WTC11 (cell line): ENCODE measurements at regions not wholly inside any gene's neighbourhood (a gene's known extent, or its start where the extent isn't known, plus 50 kb on each side); places are given as distances from the start of the nearest gene placed in this dataset.

Experiments
- ATAC-seq: fragments of 200-7000 bp; cut with Tn5 transposase; 2 replicates; pipeline ENCODE4 v1.10.0; 2021; ENCODE audit warnings: mild to moderate bottlenecking, moderate library complexity
- CTCF ChIA-PET: fragments of 300-600 bp; sonication (Branson Sonifier 250); formaldehyde crosslinking; loops from one replicate; lab custom pipeline; 2021; ENCODE audit warnings: antibody characterized with exemption; lab: Charles Lee
- POLR2A ChIA-PET: fragments of 350-600 bp; sonication (Branson Sonifier 250); formaldehyde crosslinking; loops from one replicate; lab custom pipeline; 2021; ENCODE audit warnings: antibody characterized with exemption; lab: Charles Lee
- DNase-seq: peaks from one replicate; pipeline ENCODE4 v3.0.0; 2021; ENCODE audit warnings: low spot score
- H3K27ac Mint-ChIP-seq: 2 replicates; pipeline ENCODE4 v1.8.0; 2021; ENCODE audit warnings: mixed read lengths
- H3K27me3 Mint-ChIP-seq: 2 replicates; pipeline ENCODE4 v1.8.0; 2021; ENCODE audit warnings: low read depth, mild to moderate bottlenecking, moderate library complexity, mixed read lengths
- H3K36me3 Mint-ChIP-seq: 2 replicates; pipeline ENCODE4 v1.8.0; 2021; ENCODE audit warnings: mixed read lengths
- H3K4me1 Mint-ChIP-seq: 2 replicates; pipeline ENCODE4 v1.8.0; 2022; ENCODE audit warnings: mixed read lengths
- H3K4me3 Mint-ChIP-seq: 2 replicates; pipeline ENCODE4 v1.8.0; 2021; ENCODE audit warnings: mild to moderate bottlenecking, moderate library complexity, mixed read lengths
- H3K9me3 Mint-ChIP-seq: 2 replicates; pipeline ENCODE4 v1.8.0; 2021; ENCODE audit warnings: mixed read lengths
- ATF1 ChIP-seq: sonication (generic); formaldehyde crosslinking; IDR thresholded peaks from 2 replicates; pipeline ENCODE4 v1.8.1; 2023; ENCODE audit warnings: mild to moderate bottlenecking, moderate library complexity, missing genetic modification reagents
- CREB1 ChIP-seq: sonication (generic); formaldehyde crosslinking; IDR thresholded peaks from 2 replicates; pipeline ENCODE4 v1.8.0; 2023; ENCODE audit warnings: mild to moderate bottlenecking, missing genetic modification reagents
- ERG ChIP-seq: fragments of 250-450 bp; sonication (Bioruptor Pico); IDR thresholded peaks from 2 replicates; pipeline ENCODE4 v1.8.0; 2021; ENCODE audit warnings: mild to moderate bottlenecking
- ETV6 ChIP-seq: sonication (generic); formaldehyde crosslinking; IDR thresholded peaks from 2 replicates; pipeline ENCODE4 v1.8.1; 2022; ENCODE audit warnings: mild to moderate bottlenecking, missing genetic modification reagents
- FOXJ3 ChIP-seq: sonication (generic); formaldehyde crosslinking; IDR thresholded peaks from 2 replicates; pipeline ENCODE4 v1.9.0; 2021; ENCODE audit warnings: missing genetic modification reagents, mild to moderate bottlenecking, borderline replicate concordance
- HMGA2 ChIP-seq: fragments of 250-450 bp; sonication (Bioruptor Pico); IDR thresholded peaks from 2 replicates; pipeline ENCODE4 v1.4.0; 2021; ENCODE audit warnings: mild to moderate bottlenecking, moderate library complexity
- KAT7 ChIP-seq: sonication (generic); formaldehyde crosslinking; IDR thresholded peaks from 2 replicates; pipeline ENCODE4 v1.8.1; 2023; ENCODE audit warnings: missing genetic modification reagents, mild to moderate bottlenecking, borderline replicate concordance
- MLX ChIP-seq: sonication (generic); formaldehyde crosslinking; IDR thresholded peaks from 2 replicates; pipeline ENCODE4 v1.8.1; 2023; ENCODE audit warnings: mild to moderate bottlenecking, missing genetic modification reagents, moderate library complexity
- NFE2L1 ChIP-seq: sonication (generic); formaldehyde crosslinking; IDR thresholded peaks from 2 replicates; pipeline ENCODE4 v1.8.1; 2023; ENCODE audit warnings: missing genetic modification reagents
- NFYB ChIP-seq: sonication (generic); formaldehyde crosslinking; conservative IDR thresholded peaks from 2 replicates; pipeline ENCODE4 v1.8.0; 2022; ENCODE audit warnings: low read depth, missing genetic modification reagents
- TEAD1 ChIP-seq: sonication (generic); formaldehyde crosslinking; IDR thresholded peaks from 2 replicates; pipeline ENCODE4 v1.8.0; 2022; ENCODE audit warnings: mild to moderate bottlenecking, missing genetic modification reagents
- TP53 ChIP-seq: sonication (generic); formaldehyde crosslinking; IDR thresholded peaks from 2 replicates; pipeline ENCODE4 v1.8.1; 2023; ENCODE audit warnings: mild to moderate bottlenecking, missing genetic modification reagents
- ZBTB21 ChIP-seq: sonication (generic); formaldehyde crosslinking; IDR thresholded peaks from 2 replicates; pipeline ENCODE4 v1.8.1; 2023; ENCODE audit warnings: mild to moderate bottlenecking, missing genetic modification reagents, borderline replicate concordance
- ZNF138 ChIP-seq: sonication (generic); formaldehyde crosslinking; conservative IDR thresholded peaks from 2 replicates; pipeline ENCODE4 v1.8.1; 2022; ENCODE audit warnings: mild to moderate bottlenecking, moderate library complexity, missing genetic modification reagents
- ZNF232 ChIP-seq: sonication (generic); formaldehyde crosslinking; IDR thresholded peaks from 2 replicates; pipeline ENCODE4 v1.8.0; 2022; ENCODE audit warnings: mild to moderate bottlenecking, missing genetic modification reagents
- ZNF317 ChIP-seq: sonication (generic); formaldehyde crosslinking; IDR thresholded peaks from 2 replicates; pipeline ENCODE4 v1.8.1; 2023; ENCODE audit warnings: low read depth, mild to moderate bottlenecking, moderate library complexity, missing genetic modification reagents, borderline replicate concordance
- ZNF396 ChIP-seq: fragments of 250-450 bp; sonication (Bioruptor Pico); IDR thresholded peaks from 2 replicates; pipeline ENCODE4 v1.8.0; 2021; ENCODE audit warnings: mild to moderate bottlenecking, moderate library complexity, borderline replicate concordance
- ZNF671 ChIP-seq: fragments of 250-450 bp; sonication (Bioruptor Pico); IDR thresholded peaks from 2 replicates; pipeline ENCODE4 v1.8.0; 2021; ENCODE audit warnings: mild to moderate bottlenecking
- TF ChIP-seq, protein P1 (sequence below): sonication (generic); formaldehyde crosslinking; IDR thresholded peaks from 2 replicates; pipeline ENCODE4 v1.8.1; 2023; ENCODE audit warnings: mild to moderate bottlenecking, missing genetic modification reagents
- TF ChIP-seq, protein P2 (sequence below): sonication (generic); formaldehyde crosslinking; IDR thresholded peaks from 2 replicates; pipeline ENCODE4 v1.8.0; 2023; ENCODE audit warnings: missing genetic modification reagents, mild to moderate bottlenecking, borderline replicate concordance
- TF ChIP-seq, protein P3 (sequence below): sonication (generic); formaldehyde crosslinking; IDR thresholded peaks from 2 replicates; pipeline ENCODE4 v1.8.1; 2022; ENCODE audit warnings: mild to moderate bottlenecking, missing genetic modification reagents, moderate library complexity, borderline replicate concordance
- TF ChIP-seq, protein P4 (sequence below): sonication (generic); formaldehyde crosslinking; IDR thresholded peaks from 2 replicates; pipeline ENCODE4 v1.8.1; 2023; ENCODE audit warnings: mild to moderate bottlenecking, moderate library complexity, missing genetic modification reagents
- TF ChIP-seq, protein P5 (sequence below): sonication (generic); formaldehyde crosslinking; IDR thresholded peaks from 2 replicates; pipeline ENCODE4 v1.8.1; 2023; ENCODE audit warnings: mild to moderate bottlenecking, missing genetic modification reagents, moderate library complexity
- TF ChIP-seq, protein P6 (sequence below): sonication (generic); formaldehyde crosslinking; conservative IDR thresholded peaks from 2 replicates; pipeline ENCODE4 v1.8.1; 2022; ENCODE audit warnings: mild to moderate bottlenecking, missing genetic modification reagents

- DNase-seq (no peak), ATAC-seq (no peak)
- ChIA-PET CTCF (no interaction called here), POLR2A (no interaction called here)
- H3K27me3 Mint-ChIP-seq: no peaks in the 10 kb centered on the region; the same call in none of the 2 replicates
- H3K27ac Mint-ChIP-seq: no peak overlapping the region
- peaks cover 19% of the 10 kb centered on the region for H3K36me3 Mint-ChIP-seq
- no peak for TF ChIP-seq ZNF232 (CRISPR knock-in tag)
- no peak for TF ChIP-seq ZBTB21 (CRISPR knock-in tag)
- TF ChIP-seq, protein P1, sequence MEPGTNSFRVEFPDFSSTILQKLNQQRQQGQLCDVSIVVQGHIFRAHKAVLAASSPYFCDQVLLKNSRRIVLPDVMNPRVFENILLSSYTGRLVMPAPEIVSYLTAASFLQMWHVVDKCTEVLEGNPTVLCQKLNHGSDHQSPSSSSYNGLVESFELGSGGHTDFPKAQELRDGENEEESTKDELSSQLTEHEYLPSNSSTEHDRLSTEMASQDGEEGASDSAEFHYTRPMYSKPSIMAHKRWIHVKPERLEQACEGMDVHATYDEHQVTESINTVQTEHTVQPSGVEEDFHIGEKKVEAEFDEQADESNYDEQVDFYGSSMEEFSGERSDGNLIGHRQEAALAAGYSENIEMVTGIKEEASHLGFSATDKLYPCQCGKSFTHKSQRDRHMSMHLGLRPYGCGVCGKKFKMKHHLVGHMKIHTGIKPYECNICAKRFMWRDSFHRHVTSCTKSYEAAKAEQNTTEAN (CRISPR knock-in tag): no peak
- no peak for TF ChIP-seq ATF1 (CRISPR knock-in tag)
- no peak for TF ChIP-seq TP53 (CRISPR knock-in tag)
- TF ChIP-seq NFE2L1 (CRISPR knock-in tag): no peak
- no peak for TF ChIP-seq NFYB (CRISPR knock-in tag)
- TF ChIP-seq, protein P2, sequence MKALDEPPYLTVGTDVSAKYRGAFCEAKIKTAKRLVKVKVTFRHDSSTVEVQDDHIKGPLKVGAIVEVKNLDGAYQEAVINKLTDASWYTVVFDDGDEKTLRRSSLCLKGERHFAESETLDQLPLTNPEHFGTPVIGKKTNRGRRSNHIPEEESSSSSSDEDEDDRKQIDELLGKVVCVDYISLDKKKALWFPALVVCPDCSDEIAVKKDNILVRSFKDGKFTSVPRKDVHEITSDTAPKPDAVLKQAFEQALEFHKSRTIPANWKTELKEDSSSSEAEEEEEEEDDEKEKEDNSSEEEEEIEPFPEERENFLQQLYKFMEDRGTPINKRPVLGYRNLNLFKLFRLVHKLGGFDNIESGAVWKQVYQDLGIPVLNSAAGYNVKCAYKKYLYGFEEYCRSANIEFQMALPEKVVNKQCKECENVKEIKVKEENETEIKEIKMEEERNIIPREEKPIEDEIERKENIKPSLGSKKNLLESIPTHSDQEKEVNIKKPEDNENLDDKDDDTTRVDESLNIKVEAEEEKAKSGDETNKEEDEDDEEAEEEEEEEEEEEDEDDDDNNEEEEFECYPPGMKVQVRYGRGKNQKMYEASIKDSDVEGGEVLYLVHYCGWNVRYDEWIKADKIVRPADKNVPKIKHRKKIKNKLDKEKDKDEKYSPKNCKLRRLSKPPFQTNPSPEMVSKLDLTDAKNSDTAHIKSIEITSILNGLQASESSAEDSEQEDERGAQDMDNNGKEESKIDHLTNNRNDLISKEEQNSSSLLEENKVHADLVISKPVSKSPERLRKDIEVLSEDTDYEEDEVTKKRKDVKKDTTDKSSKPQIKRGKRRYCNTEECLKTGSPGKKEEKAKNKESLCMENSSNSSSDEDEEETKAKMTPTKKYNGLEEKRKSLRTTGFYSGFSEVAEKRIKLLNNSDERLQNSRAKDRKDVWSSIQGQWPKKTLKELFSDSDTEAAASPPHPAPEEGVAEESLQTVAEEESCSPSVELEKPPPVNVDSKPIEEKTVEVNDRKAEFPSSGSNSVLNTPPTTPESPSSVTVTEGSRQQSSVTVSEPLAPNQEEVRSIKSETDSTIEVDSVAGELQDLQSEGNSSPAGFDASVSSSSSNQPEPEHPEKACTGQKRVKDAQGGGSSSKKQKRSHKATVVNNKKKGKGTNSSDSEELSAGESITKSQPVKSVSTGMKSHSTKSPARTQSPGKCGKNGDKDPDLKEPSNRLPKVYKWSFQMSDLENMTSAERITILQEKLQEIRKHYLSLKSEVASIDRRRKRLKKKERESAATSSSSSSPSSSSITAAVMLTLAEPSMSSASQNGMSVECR: no peak
- TF ChIP-seq, protein P3, sequence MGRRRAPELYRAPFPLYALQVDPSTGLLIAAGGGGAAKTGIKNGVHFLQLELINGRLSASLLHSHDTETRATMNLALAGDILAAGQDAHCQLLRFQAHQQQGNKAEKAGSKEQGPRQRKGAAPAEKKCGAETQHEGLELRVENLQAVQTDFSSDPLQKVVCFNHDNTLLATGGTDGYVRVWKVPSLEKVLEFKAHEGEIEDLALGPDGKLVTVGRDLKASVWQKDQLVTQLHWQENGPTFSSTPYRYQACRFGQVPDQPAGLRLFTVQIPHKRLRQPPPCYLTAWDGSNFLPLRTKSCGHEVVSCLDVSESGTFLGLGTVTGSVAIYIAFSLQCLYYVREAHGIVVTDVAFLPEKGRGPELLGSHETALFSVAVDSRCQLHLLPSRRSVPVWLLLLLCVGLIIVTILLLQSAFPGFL (CRISPR knock-in tag): no peak
- TF ChIP-seq, protein P4, sequence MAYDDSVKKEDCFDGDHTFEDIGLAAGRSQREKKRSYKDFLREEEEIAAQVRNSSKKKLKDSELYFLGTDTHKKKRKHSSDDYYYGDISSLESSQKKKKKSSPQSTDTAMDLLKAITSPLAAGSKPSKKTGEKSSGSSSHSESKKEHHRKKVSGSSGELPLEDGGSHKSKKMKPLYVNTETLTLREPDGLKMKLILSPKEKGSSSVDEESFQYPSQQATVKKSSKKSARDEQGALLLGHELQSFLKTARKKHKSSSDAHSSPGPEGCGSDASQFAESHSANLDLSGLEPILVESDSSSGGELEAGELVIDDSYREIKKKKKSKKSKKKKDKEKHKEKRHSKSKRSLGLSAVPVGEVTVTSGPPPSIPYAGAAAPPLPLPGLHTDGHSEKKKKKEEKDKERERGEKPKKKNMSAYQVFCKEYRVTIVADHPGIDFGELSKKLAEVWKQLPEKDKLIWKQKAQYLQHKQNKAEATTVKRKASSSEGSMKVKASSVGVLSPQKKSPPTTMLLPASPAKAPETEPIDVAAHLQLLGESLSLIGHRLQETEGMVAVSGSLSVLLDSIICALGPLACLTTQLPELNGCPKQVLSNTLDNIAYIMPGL (CRISPR knock-in tag): no peak
- no peak for TF ChIP-seq ERG (CRISPR knock-in tag)
- no peak for TF ChIP-seq KAT7 (CRISPR knock-in tag)
- no peak for TF ChIP-seq ZNF138 (CRISPR knock-in tag)
- TF ChIP-seq ETV6 (CRISPR knock-in tag): no peak
- no peak overlapping the region for H3K4me3 Mint-ChIP-seq
- peaks cover 46% of the 10 kb centered on the region for H3K4me1 Mint-ChIP-seq
- peaks cover 25% of the 10 kb centered on the region for H3K9me3 Mint-ChIP-seq
These were observed 359.6 kb upstream of the NOCT start for GRCh38 chr4:138655985-138656384.

DNA sequence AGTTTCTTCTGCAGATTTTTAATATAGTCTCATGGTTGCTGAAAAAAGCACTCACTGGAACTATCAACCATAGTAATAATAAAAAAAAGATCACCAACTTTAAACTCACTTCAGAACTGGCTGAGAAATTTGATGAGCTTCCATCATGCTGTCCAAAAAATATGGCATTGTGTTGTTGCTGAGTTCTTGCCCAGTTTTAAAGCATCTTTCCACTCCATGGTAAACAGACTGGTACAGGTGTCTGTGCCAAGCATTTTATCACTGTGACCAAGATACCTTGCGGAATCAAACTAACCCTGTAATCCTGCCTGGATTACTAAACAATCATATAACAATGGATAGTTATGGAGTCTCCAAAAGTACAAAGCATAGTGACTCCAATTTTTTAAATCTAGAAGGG is 360.3 kb upstream of the NOCT start:
- POLR2A ChIA-PET: no interaction called here
- CTCF ChIA-PET: no interaction called here
- peaks cover 20% of the 10 kb centered on the region for H3K36me3 Mint-ChIP-seq
- TF ChIP-seq TP53 (CRISPR knock-in tag): no peak
- TF ChIP-seq ZNF396: no peak
- no peak for TF ChIP-seq MLX
- TF ChIP-seq, protein P5, sequence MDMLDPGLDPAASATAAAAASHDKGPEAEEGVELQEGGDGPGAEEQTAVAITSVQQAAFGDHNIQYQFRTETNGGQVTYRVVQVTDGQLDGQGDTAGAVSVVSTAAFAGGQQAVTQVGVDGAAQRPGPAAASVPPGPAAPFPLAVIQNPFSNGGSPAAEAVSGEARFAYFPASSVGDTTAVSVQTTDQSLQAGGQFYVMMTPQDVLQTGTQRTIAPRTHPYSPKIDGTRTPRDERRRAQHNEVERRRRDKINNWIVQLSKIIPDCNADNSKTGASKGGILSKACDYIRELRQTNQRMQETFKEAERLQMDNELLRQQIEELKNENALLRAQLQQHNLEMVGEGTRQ (CRISPR knock-in tag): no peak
- TF ChIP-seq, protein P6, sequence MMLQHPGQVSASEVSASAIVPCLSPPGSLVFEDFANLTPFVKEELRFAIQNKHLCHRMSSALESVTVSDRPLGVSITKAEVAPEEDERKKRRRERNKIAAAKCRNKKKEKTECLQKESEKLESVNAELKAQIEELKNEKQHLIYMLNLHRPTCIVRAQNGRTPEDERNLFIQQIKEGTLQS (CRISPR knock-in tag): no peak
- no peak for TF ChIP-seq ZNF317 (CRISPR knock-in tag)
- TF ChIP-seq ZNF671: no peak
- TF ChIP-seq ZNF232 (CRISPR knock-in tag): no peak
- no peak for TF ChIP-seq HMGA2
- TF ChIP-seq FOXJ3 (CRISPR knock-in tag): no peak
- no peak for TF ChIP-seq CREB1 (CRISPR knock-in tag)
- no peak for TF ChIP-seq TEAD1 (CRISPR knock-in tag)
- TF ChIP-seq ZBTB21 (CRISPR knock-in tag): no peak

More for the DNA sequence above, 360.3 kb upstream of the NOCT start:
- ATAC-seq (no peak), DNase-seq (no peak)
- Mint-ChIP-seq H3K27ac (no peak overlapping the region), H3K4me3 (no peak overlapping the region), H3K4me1 (peaks cover 41% of the 10 kb centered on the region), H3K27me3 (no peaks in the 10 kb centered on the region; the same call in none of the 2 replicates), H3K9me3 (peaks cover 27% of the 10 kb centered on the region)
